ENCODE measurements at regions not wholly inside any gene's neighbourhood (a gene's known extent, or its start where the extent isn't known, plus 50 kb on each side); places are given as distances from the start of the nearest gene placed in this dataset.

GRCh38 chr16:35207059-35207999 lies 1747.9 kb downstream of the TP53TG3F start:
- CTCF ChIA-PET: no interaction called here
- ATAC-seq (no peak), DNase-seq (ENCODE audit: low read depth, low spot score) (no peak)
- BruUV-seq (replicated peaks): no TSS peak
- Histone ChIP-seq H3K4me3 (ENCODE audit: low read depth in 2 of 2, low read length in 2 of 2) (peak overlapping the region in 1 of 2 experiments; percentile 39; a peak in 1 of 4 replicates), H3K4me1 (ENCODE audit: control insufficient read depth, insufficient read depth, low read length) (no peaks in the 10 kb centered on the region), H3K9me3 (ENCODE audit: control insufficient read depth, insufficient read depth, low read depth, low read length) (no peaks in the 10 kb centered on the region), H3K36me3 (ENCODE audit: control insufficient read depth, insufficient read depth, low read length) (no peaks in the 10 kb centered on the region), H3K27ac (ENCODE audit: low read length) (no peak overlapping the region), H3K27me3 (ENCODE audit: control insufficient read depth, insufficient read depth, low read length) (no peaks in the 10 kb centered on the region)
- POLR2A ChIA-PET: no interaction called here
- TF ChIP-seq TCF7L2 (IDR thresholded peaks at IDR 0.05; ENCODE audit: low read depth, low read length): no peak
- TF ChIP-seq POLR2AphosphoS5 (IDR thresholded peaks at IDR 0.05; ENCODE audit: low read depth, low read length): no peak
- TF ChIP-seq REST (IDR thresholded peaks at IDR 0.05; ENCODE audit: insufficient read depth in 1 of 2, low read depth in 2 of 2, low read length in 1 of 2): no peak
- TF ChIP-seq SIN3A (IDR thresholded peaks at IDR 0.05; ENCODE audit: borderline replicate concordance, insufficient read depth, low read depth, low read length): no peak
- in situ Hi-C loops (cut with HindIII; ENCODE audit: low pct_unique_long_range_greater_than_20kb, low sequenced_read_pairs): no loop called here
- intact Hi-C loops (cut with micrococcal nuclease; ENCODE audit: unreplicated experiment): no loop called here

GRCh38 chr16:35208001-35208935 lies 1748.9 kb downstream of the TP53TG3F start:
- TF ChIP-seq TCF7L2 (IDR thresholded peaks at IDR 0.05; ENCODE audit: low read depth, low read length) (no peak), POLR2AphosphoS5 (IDR thresholded peaks at IDR 0.05; ENCODE audit: low read depth, low read length) (no peak), REST (IDR thresholded peaks at IDR 0.05; ENCODE audit: insufficient read depth in 1 of 2, low read depth in 2 of 2, low read length in 1 of 2) (no peak), SIN3A (IDR thresholded peaks at IDR 0.05; ENCODE audit: borderline replicate concordance, insufficient read depth, low read depth, low read length) (no peak)
- TF ChIP-seq, protein P1, sequence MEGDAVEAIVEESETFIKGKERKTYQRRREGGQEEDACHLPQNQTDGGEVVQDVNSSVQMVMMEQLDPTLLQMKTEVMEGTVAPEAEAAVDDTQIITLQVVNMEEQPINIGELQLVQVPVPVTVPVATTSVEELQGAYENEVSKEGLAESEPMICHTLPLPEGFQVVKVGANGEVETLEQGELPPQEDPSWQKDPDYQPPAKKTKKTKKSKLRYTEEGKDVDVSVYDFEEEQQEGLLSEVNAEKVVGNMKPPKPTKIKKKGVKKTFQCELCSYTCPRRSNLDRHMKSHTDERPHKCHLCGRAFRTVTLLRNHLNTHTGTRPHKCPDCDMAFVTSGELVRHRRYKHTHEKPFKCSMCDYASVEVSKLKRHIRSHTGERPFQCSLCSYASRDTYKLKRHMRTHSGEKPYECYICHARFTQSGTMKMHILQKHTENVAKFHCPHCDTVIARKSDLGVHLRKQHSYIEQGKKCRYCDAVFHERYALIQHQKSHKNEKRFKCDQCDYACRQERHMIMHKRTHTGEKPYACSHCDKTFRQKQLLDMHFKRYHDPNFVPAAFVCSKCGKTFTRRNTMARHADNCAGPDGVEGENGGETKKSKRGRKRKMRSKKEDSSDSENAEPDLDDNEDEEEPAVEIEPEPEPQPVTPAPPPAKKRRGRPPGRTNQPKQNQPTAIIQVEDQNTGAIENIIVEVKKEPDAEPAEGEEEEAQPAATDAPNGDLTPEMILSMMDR (IDR thresholded peaks at IDR 0.05): no peak
- Histone ChIP-seq H3K27me3 (ENCODE audit: control insufficient read depth, insufficient read depth, low read length) (no peaks in the 10 kb centered on the region), H3K4me3 (ENCODE audit: low read depth in 2 of 2, low read length in 2 of 2) (peak overlapping the region in 1 of 2 experiments; percentile 39; a peak in 1 of 4 replicates), H3K4me1 (ENCODE audit: control insufficient read depth, insufficient read depth, low read length) (no peaks in the 10 kb centered on the region), H3K9me3 (ENCODE audit: control insufficient read depth, insufficient read depth, low read depth, low read length) (no peaks in the 10 kb centered on the region), H3K36me3 (ENCODE audit: control insufficient read depth, insufficient read depth, low read length) (no peaks in the 10 kb centered on the region), H3K27ac (ENCODE audit: low read length) (no peak overlapping the region)
- CTCF ChIA-PET: no interaction called here
- ATAC-seq (no peak), DNase-seq (ENCODE audit: low read depth, low spot score) (no peak)
- POLR2A ChIA-PET: no interaction called here
- BruUV-seq (replicated peaks): no TSS peak
- in situ Hi-C loops (cut with HindIII; ENCODE audit: low pct_unique_long_range_greater_than_20kb, low sequenced_read_pairs) (no loop called here), intact Hi-C loops (cut with micrococcal nuclease; ENCODE audit: unreplicated experiment) (no loop called here)

Data from Panc1 (cell line).